ENCODE measurements at regions not wholly inside any gene's neighbourhood (a gene's known extent, or its start where the extent isn't known, plus 50 kb on each side); places are given as distances from the start of the nearest gene placed in this dataset.
"Not testable (repeated sequence)": the region's sequence is repeated elsewhere in the genome, so short reads cannot be mapped to it uniquely, and the experiment has no call there.

- H3K4me3 Mint-ChIP-seq, result no peak overlapping the region
- H3K27me3 Mint-ChIP-seq (ENCODE audit: low read depth, poor library complexity), result peaks cover 4% of the 10 kb centered on the region
- H3K27ac Mint-ChIP-seq, result no peak overlapping the region
- no peak for DNase-seq
- H3K9me3 Mint-ChIP-seq, result peaks cover 7% of the 10 kb centered on the region
- no peak for TF ChIP-seq CTCF (IDR thresholded peaks at IDR 0.05)
- no peaks in the 10 kb centered on the region for H3K36me3 Mint-ChIP-seq (ENCODE audit: low read depth)
- H3K4me1 Mint-ChIP-seq, result no peaks in the 10 kb centered on the region
These were observed 114.6 kb downstream of the ACTBL2 start for GRCh38 chr5:57368010-57368409.

GRCh38 chr5:57366744-57367143, 115.9 kb downstream of the ACTBL2 start:
- Mint-ChIP-seq H3K27me3 (ENCODE audit: low read depth, poor library complexity) (peaks cover 4% of the 10 kb centered on the region), H3K36me3 (ENCODE audit: low read depth) (no peaks in the 10 kb centered on the region), H3K27ac (no peak overlapping the region), H3K4me1 (no peaks in the 10 kb centered on the region), H3K9me3 (peaks cover under 1% of the 10 kb centered on the region), H3K4me3 (no peak overlapping the region)
- no peak for DNase-seq
- no peak for TF ChIP-seq CTCF (IDR thresholded peaks at IDR 0.05)

GRCh38 chr5:57362951-57363350, 119.7 kb downstream of the ACTBL2 start:
- DNase-seq, result no peak
- Mint-ChIP-seq H3K36me3 (ENCODE audit: low read depth) (no peaks in the 10 kb centered on the region), H3K4me3 (no peak overlapping the region), H3K9me3 (no peaks in the 10 kb centered on the region), H3K27ac (no peak overlapping the region), H3K4me1 (no peaks in the 10 kb centered on the region), H3K27me3 (ENCODE audit: low read depth, poor library complexity) (no peaks in the 10 kb centered on the region)
- no peak for TF ChIP-seq CTCF (IDR thresholded peaks at IDR 0.05)

GRCh38 chr5:57360871-57361270, 121.7 kb downstream of the ACTBL2 start:
- DNase-seq, result no peak
- no peak for TF ChIP-seq CTCF (IDR thresholded peaks at IDR 0.05)
- no peak overlapping the region for H3K4me3 Mint-ChIP-seq
- H3K36me3 Mint-ChIP-seq (ENCODE audit: low read depth), result no peaks in the 10 kb centered on the region
- no peaks in the 10 kb centered on the region for H3K27me3 Mint-ChIP-seq (ENCODE audit: low read depth, poor library complexity)
- peaks cover 3% of the 10 kb centered on the region for H3K4me1 Mint-ChIP-seq
- no peak overlapping the region for H3K27ac Mint-ChIP-seq
- peaks cover 6% of the 10 kb centered on the region for H3K9me3 Mint-ChIP-seq

- TF ChIP-seq CTCF (IDR thresholded peaks at IDR 0.05), result no peak
- H3K27me3 Mint-ChIP-seq (ENCODE audit: low read depth, poor library complexity), result no peaks in the 10 kb centered on the region
- DNase-seq, result no peak
- peaks cover 3% of the 10 kb centered on the region for H3K4me1 Mint-ChIP-seq
- H3K9me3 Mint-ChIP-seq, result peaks cover 13% of the 10 kb centered on the region
- H3K27ac Mint-ChIP-seq, result no peak overlapping the region
- H3K36me3 Mint-ChIP-seq (ENCODE audit: low read depth), result no peaks in the 10 kb centered on the region
- no peak overlapping the region for H3K4me3 Mint-ChIP-seq
These were observed 123.6 kb downstream of the ACTBL2 start for GRCh38 chr5:57358796-57359592.

- H3K9me3 Mint-ChIP-seq, result peaks cover 19% of the 10 kb centered on the region
- H3K27ac Mint-ChIP-seq; H3K4me1 Mint-ChIP-seq; H3K4me3 Mint-ChIP-seq; H3K27me3 Mint-ChIP-seq (ENCODE audit: low read depth, poor library complexity); DNase-seq; H3K36me3 Mint-ChIP-seq (ENCODE audit: low read depth): not testable (repeated sequence)
These were observed 125.8 kb downstream of the ACTBL2 start for GRCh38 chr5:57356850-57357249.

All from nephron progenitor cell (in vitro differentiated cells).